NB4 (cell line): ENCODE measurements at regions not wholly inside any gene's neighbourhood (a gene's known extent, or its start where the extent isn't known, plus 50 kb on each side); places are given as distances from the start of the nearest gene placed in this dataset.
"Not testable (repeated sequence)": the region's sequence is repeated elsewhere in the genome, so short reads cannot be mapped to it uniquely, and the experiment has no call there.

Experiments used
- POLR2A ChIP-seq: IDR thresholded peaks from 2 replicates; pipeline ENCODE4 v1.6.1; 2011; ENCODE audit warnings: mild to moderate bottlenecking; ENCODE audit not compliant: insufficient read length; ENCODE audit errors: extremely low read depth
- TF ChIP-seq, protein P1 (sequence below): IDR thresholded peaks from one replicate; pipeline ENCODE4 v1.5.1; 2012; ENCODE audit warnings: low read depth, low read length

DNA sequence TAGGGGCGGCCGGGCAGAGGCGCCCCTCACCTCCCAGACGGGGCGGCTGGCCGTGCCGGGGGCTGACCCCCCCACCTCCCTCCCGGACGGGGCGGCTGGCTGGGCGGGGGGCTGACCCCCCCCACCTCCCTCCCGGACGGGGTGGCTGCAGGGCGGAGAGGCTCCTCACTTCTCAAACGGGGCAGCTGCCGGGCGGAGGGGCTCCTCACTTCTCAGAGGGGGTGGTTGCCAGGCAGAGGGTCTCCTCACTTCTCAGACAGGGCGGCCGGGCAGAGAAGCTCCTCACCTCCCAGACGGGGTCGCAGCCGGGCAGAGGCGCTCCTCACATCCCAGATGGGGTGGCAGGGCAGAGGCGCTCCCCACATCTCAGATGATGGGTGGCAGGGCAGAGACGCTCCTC, 836.8 kb downstream of the RAPGEF2 start:
- TF ChIP-seq, protein P1, sequence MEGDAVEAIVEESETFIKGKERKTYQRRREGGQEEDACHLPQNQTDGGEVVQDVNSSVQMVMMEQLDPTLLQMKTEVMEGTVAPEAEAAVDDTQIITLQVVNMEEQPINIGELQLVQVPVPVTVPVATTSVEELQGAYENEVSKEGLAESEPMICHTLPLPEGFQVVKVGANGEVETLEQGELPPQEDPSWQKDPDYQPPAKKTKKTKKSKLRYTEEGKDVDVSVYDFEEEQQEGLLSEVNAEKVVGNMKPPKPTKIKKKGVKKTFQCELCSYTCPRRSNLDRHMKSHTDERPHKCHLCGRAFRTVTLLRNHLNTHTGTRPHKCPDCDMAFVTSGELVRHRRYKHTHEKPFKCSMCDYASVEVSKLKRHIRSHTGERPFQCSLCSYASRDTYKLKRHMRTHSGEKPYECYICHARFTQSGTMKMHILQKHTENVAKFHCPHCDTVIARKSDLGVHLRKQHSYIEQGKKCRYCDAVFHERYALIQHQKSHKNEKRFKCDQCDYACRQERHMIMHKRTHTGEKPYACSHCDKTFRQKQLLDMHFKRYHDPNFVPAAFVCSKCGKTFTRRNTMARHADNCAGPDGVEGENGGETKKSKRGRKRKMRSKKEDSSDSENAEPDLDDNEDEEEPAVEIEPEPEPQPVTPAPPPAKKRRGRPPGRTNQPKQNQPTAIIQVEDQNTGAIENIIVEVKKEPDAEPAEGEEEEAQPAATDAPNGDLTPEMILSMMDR, result not testable (repeated sequence)
- TF ChIP-seq POLR2A, result not testable (repeated sequence)
